ENCODE measurements at regions not wholly inside any gene's neighbourhood (a gene's known extent, or its start where the extent isn't known, plus 50 kb on each side); places are given as distances from the start of the nearest gene placed in this dataset.
A peak's percentile ranks its signal among the peaks of the same experiment; 100 is the strongest.

GRCh38 chr6:15037253-15037652, 208.6 kb upstream of the JARID2 start:
- no peak overlapping the region for H3K27ac ChIP-seq (ENCODE audit: extremely low read length, insufficient read depth, low read length)
- no peak for FAIRE-seq

More at GRCh38 chr6:15037253-15037652, 208.6 kb upstream of the JARID2 start:
- Histone ChIP-seq H3K4me2 (ENCODE audit: low read depth, low read length) (peak overlapping the region; percentile 61), H3K9ac (ENCODE audit: insufficient read depth, low read depth, low read length) (no peak overlapping the region), H4K20me1 (ENCODE audit: insufficient read depth, low read length) (no peaks in the 10 kb centered on the region), H3K4me1 (ENCODE audit: insufficient read depth, low read length) (peaks cover 28% of the 10 kb centered on the region), H3K9me3 (ENCODE audit: low read length) (no peaks in the 10 kb centered on the region), H3K79me2 (ENCODE audit: insufficient read depth, low read length) (no peaks in the 10 kb centered on the region), H3K27me3 (ENCODE audit: control insufficient read depth in 1 of 2, insufficient read depth in 2 of 2, low read length in 2 of 2) (no peaks in the 10 kb centered on the region), H3K36me3 (replicated peaks in 1 of 2; ENCODE audit: control insufficient read depth in 1 of 2, insufficient read depth in 2 of 2, low read length in 2 of 2) (no peaks in the 10 kb centered on the region), H3K4me3 (replicated peaks in 1 of 3; ENCODE audit: insufficient read depth in 1 of 3, low read depth in 2 of 3, low read length in 3 of 3) (peak overlapping the region in 1 of 3 experiments; percentile 42; a peak in 1 of 6 replicates), H2AFZ (ENCODE audit: low read length) (no peak overlapping the region)
- ChIA-PET CTCF (ENCODE audit: low intra/inter-chr PET ratio, low total read pairs) (no interaction called here), POLR2A (no interaction called here)
- intact Hi-C loops (cut with micrococcal nuclease; ENCODE audit: unreplicated experiment): loop anchor here (10.0 kb wide), 1 partner anchor 208 kb away; the partner anchor contains the start of gene JARID2
- no peak for DNase-seq (ENCODE audit: low spot score)
- no TSS peak for BruUV-seq (replicated peaks)
- TF ChIP-seq ZNF564 (CRISPR knock-in tag; IDR thresholded peaks at IDR 0.05): no peak
- TF ChIP-seq ZBTB21 (CRISPR knock-in tag; IDR thresholded peaks at IDR 0.05): no peak
- no peak for TF ChIP-seq LRRFIP1 (CRISPR knock-in tag; conservative IDR thresholded peaks at IDR 0.05)
- TF ChIP-seq NR2F1 (CRISPR knock-in tag; IDR thresholded peaks at IDR 0.05): no peak
- peak; percentile 22; the same call in 1 of the 2 replicates for TF ChIP-seq ZMYM3 (CRISPR knock-in tag; IDR thresholded peaks at IDR 0.05)
- TF ChIP-seq SATB2 (CRISPR knock-in tag; IDR thresholded peaks at IDR 0.05): no peak
- no peak for TF ChIP-seq ZBTB33 (CRISPR knock-in tag; IDR thresholded peaks at IDR 0.05)
- TF ChIP-seq ZNF770 (CRISPR knock-in tag; IDR thresholded peaks at IDR 0.05): peak; percentile 80
- 0 out of 2 replicates have a peak, but pooled peaks have one; percentile 12 for TF ChIP-seq ZBTB34 (CRISPR knock-in tag; IDR thresholded peaks at IDR 0.05)
- in situ Hi-C loops (cut with HindIII; ENCODE audit: extremely low pct_ligation_motif_present, low pct_unique_long_range_greater_than_20kb): no loop called here
- WGBS (ENCODE audit: low lambda C conversion rate): 31% methylated on average over 5 of the region's 5 CpGs
- peak; percentile 31 for ATAC-seq

Data from HepG2 (cell line).